HepG2 (cell line): ENCODE measurements at regions not wholly inside any gene's neighbourhood (a gene's known extent, or its start where the extent isn't known, plus 50 kb on each side); places are given as distances from the start of the nearest gene placed in this dataset.

Source experiments
- ATAC-seq: fragments of 200-7000 bp; cut with Tn5 transposase; 3 replicates; pipeline ENCODE4 v1.9.1; 2020; ENCODE audit warnings: mild to moderate bottlenecking, moderate library complexity
- BruUV-seq: library from RNA; stranded (reverse); fragments of 400-500 nt; replicated peaks from 2 replicates; lab custom pipeline; 2021; lab: Mats Ljungman, UMichigan
- CTCF ChIA-PET: fragments of 300-600 bp; formaldehyde crosslinking; extraction: SDS; loops from one replicate; lab custom pipeline; 2021; ENCODE audit warnings: low total read pairs, inconsistent platforms, low intra/inter-chr PET ratio; lab: Yijun Ruan, JAX
- POLR2A ChIA-PET: fragments of 350-600 bp; sonication (Branson Sonifier 250); formaldehyde crosslinking; loops from one replicate; lab custom pipeline; 2020; ENCODE audit warnings: antibody characterized with exemption, inconsistent platforms; lab: Yijun Ruan, JAX
- DNase-seq: peaks from one replicate; pipeline ENCODE4 v3.0.0-alpha.2; 2015; ENCODE audit warnings: low spot score
- FAIRE-seq: peaks from 3 replicates; lab custom pipeline; 2011; peaks lifted over from hg19 to GRCh38; lab: Jason Lieb, UNC
- H2AFZ ChIP-seq: one replicate; pipeline ENCODE4 v1.6.1; 2011; ENCODE audit warnings: low read length, inconsistent platforms
- H3K27ac ChIP-seq: fragments of 300-600 bp; 3 replicates; pipeline ENCODE4 v1.8.0; 2011; ENCODE audit warnings: mixed run types, mild to moderate bottlenecking, mixed read lengths, low read length, inconsistent platforms; ENCODE audit not compliant: insufficient read depth; ENCODE audit errors: extremely low read length
- H3K27me3 ChIP-seq, 2 experiments: fragments of 200-600 bp in 1 of 2; 2 replicates in 1 of 2; 3 replicates in 1 of 2; pipeline versions ENCODE4 v1.6.0 to v1.8.0; 2011; ENCODE audit warnings: low read length in 2 of 2, mild to moderate bottlenecking in 2 of 2, moderate library complexity in 2 of 2, inconsistent platforms in 1 of 2; ENCODE audit not compliant: insufficient read depth in 2 of 2, control insufficient read depth in 1 of 2
- H3K36me3 ChIP-seq, 2 experiments: fragments of 200-600 bp in 1 of 2; replicated peaks in 1 of 2; 2 replicates in 1 of 2; 3 replicates in 1 of 2; pipeline versions ENCODE4 v1.5.1 to v1.8.0; 2011; ENCODE audit warnings: low read length in 2 of 2, inconsistent platforms in 1 of 2; ENCODE audit not compliant: insufficient read depth in 2 of 2, control insufficient read depth in 1 of 2
- H3K4me1 ChIP-seq: 2 replicates; pipeline ENCODE4 v1.5.1; 2012; ENCODE audit warnings: low read length, inconsistent platforms; ENCODE audit not compliant: insufficient read depth
- H3K4me2 ChIP-seq: 2 replicates; pipeline ENCODE4 v1.6.0; 2011; ENCODE audit warnings: low read depth, low read length, inconsistent platforms
- H3K4me3 ChIP-seq, 3 experiments: fragments of 200-600 bp in 1 of 3; sonication (generic), shearing (Covaris generic) in 1 of 3; replicated peaks in 1 of 3; 2 replicates each; pipeline ENCODE4 v1.5.1; 2011 to 2016; ENCODE audit warnings: low read length in 3 of 3, inconsistent platforms in 2 of 3, low read depth in 2 of 3, mild to moderate bottlenecking in 2 of 3, control low read depth in 1 of 3, mixed read lengths in 1 of 3; ENCODE audit not compliant: insufficient read depth in 1 of 3
- H3K79me2 ChIP-seq: one replicate; pipeline ENCODE4 v1.6.1; 2011; ENCODE audit warnings: low read length, inconsistent platforms; ENCODE audit not compliant: insufficient read depth
- H3K9ac ChIP-seq: 2 replicates; pipeline ENCODE4 v1.6.0; 2011; ENCODE audit warnings: mild to moderate bottlenecking, low read depth, low read length, inconsistent platforms; ENCODE audit not compliant: insufficient read depth
- H3K9me3 ChIP-seq: 2 replicates; pipeline ENCODE4 v1.5.1; 2012; ENCODE audit warnings: mild to moderate bottlenecking, low read length
- H4K20me1 ChIP-seq: 2 replicates; pipeline ENCODE4 v1.6.0; 2011; ENCODE audit warnings: inconsistent platforms, mild to moderate bottlenecking, low read length, moderate library complexity; ENCODE audit not compliant: insufficient read depth
- ATF7 ChIP-seq, 2 experiments: fragments of 450-650 bp in 1 of 2; sonication (generic) in 1 of 2; formaldehyde crosslinking in 1 of 2; IDR thresholded peaks; 2 replicates each; pipeline versions ENCODE4 v1.4.0 to v1.6.1; 2016 to 2020; ENCODE audit warnings: antibody characterized with exemption in 1 of 2, mild to moderate bottlenecking in 1 of 2, missing genetic modification reagents in 1 of 2
- CREB1 ChIP-seq, 2 experiments: fragments of 450-650 bp in 1 of 2; IDR thresholded peaks; 2 replicates each; pipeline ENCODE4 v1.6.1; 2016 to 2017; ENCODE audit warnings: control low read depth in 1 of 2, mild to moderate bottlenecking in 1 of 2, missing compliant biosample characterization in 1 of 2, missing genetic modification characterization in 1 of 2
- GATA4 ChIP-seq: sonication (generic); IDR thresholded peaks from 2 replicates; pipeline ENCODE4 v1.6.1; 2016; ENCODE audit warnings: antibody characterized with exemption, low read depth, borderline replicate concordance
- HNRNPLL ChIP-seq: fragments of 200-400 bp; formaldehyde crosslinking; IDR thresholded peaks from 2 replicates; pipeline ENCODE4 v1.6.1; 2017; ENCODE audit warnings: mild to moderate bottlenecking, low read depth, low read length; ENCODE audit not compliant: poor library complexity, severe bottlenecking
- POLR2G ChIP-seq: fragments of 200-400 bp; formaldehyde crosslinking; IDR thresholded peaks from 2 replicates; pipeline ENCODE4 v1.6.1; 2018; ENCODE audit warnings: mild to moderate bottlenecking, low read depth, low read length, moderate library complexity
- REPIN1 ChIP-seq: sonication (generic); formaldehyde crosslinking; IDR thresholded peaks from 2 replicates; pipeline ENCODE4 v1.8.0; 2022; ENCODE audit warnings: missing genetic modification reagents, low read depth, mild to moderate bottlenecking, borderline replicate concordance
- SUZ12 ChIP-seq: fragments of 150-350 bp; IDR thresholded peaks from 2 replicates; pipeline ENCODE4 v1.6.1; 2014; ENCODE audit warnings: low read depth, low read length
- TBX2 ChIP-seq: sonication (generic); formaldehyde crosslinking; IDR thresholded peaks from 2 replicates; pipeline ENCODE4 v1.5.0; 2020; ENCODE audit warnings: missing genetic modification reagents, mild to moderate bottlenecking, borderline replicate concordance
- ZNF17 ChIP-seq: sonication (generic); formaldehyde crosslinking; IDR thresholded peaks from 2 replicates; pipeline ENCODE4 v1.5.0; 2020; ENCODE audit warnings: mild to moderate bottlenecking, missing genetic modification reagents
- ZNF557 ChIP-seq: sonication (generic); formaldehyde crosslinking; IDR thresholded peaks from 2 replicates; pipeline ENCODE4 v1.4.0; 2020; ENCODE audit warnings: missing genetic modification reagents
- ZNF652 ChIP-seq: IDR thresholded peaks from 2 replicates; pipeline ENCODE4 v1.6.1; 2016; ENCODE audit warnings: low read depth, borderline replicate concordance
- ZNF7 ChIP-seq: IDR thresholded peaks from 2 replicates; pipeline ENCODE4 v1.6.1; 2016; ENCODE audit warnings: missing biosample characterization, missing genetic modification reagents
- WGBS: methylation state at CpG from one replicate; pipeline ENCODE4 v1.1.6; 2017; ENCODE audit warnings: low lambda C conversion rate; 5-methylcytosine and 5-hydroxymethylcytosine counted together
- in situ Hi-C: cut with HindIII; loops from 2 replicates; pipeline ENCODE4 v1.10.0; 2017; ENCODE audit warnings: low pct_unique_long_range_greater_than_20kb; ENCODE audit not compliant: extremely low pct_ligation_motif_present
- intact Hi-C: fragments of 100-400 bp; cut with micrococcal nuclease; formaldehyde crosslinking; loops from one replicate; pipeline ENCODE4 v1.10.0; 2022; ENCODE audit not compliant: unreplicated experiment

DNA sequence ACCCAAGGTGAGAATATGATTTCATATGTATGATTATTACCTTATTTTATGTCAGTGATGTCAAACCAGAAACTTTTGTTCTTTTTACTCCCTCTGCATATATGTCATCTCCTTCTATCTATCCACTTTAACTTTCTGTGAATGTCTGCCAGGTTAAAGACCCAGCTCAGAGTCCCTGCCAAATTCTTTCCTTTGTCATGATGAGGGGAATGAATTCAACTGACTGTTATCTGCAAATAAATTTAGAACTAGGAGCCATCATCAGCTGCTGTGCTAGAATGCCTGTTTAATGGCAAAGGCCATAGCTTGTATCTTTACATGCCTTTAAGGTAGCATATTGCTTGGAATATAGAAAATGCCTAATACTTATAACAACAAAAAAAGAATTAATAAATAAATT is 815.6 kb upstream of the NEGR1 start (continued):
- TF ChIP-seq REPIN1 (no peak), ZNF17 (CRISPR knock-in tag) (no peak), ZNF652 (CRISPR knock-in tag) (no peak), ZNF557 (CRISPR knock-in tag) (no peak), POLR2G (no peak), SUZ12 (no peak), GATA4 (no peak), TBX2 (CRISPR knock-in tag) (no peak)
- TF ChIP-seq, all 625 proteins: peak for 0

DNA sequence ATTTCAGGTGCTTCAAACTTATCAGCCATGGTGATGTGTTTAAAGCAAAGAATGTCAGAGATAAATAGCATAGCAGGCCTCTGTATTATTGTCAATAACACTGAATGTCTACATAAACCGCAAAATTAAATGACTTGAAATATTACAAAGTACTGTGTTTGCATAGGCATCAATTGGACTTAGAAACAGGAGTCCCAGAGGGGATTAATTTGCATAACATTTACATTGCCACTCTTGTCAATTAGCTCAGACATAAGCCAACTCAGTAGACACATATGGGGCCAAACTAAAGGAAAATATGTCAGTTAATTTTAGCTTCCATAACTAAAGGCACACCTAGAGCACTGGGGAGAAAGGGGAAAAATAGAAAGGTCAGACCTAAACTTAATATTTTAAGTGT is 814.5 kb upstream of the NEGR1 start:
- in situ Hi-C loops = no loop called here
- FAIRE-seq = no peak

GRCh38 chr1:73092383-73092782 is 810.0 kb upstream of the NEGR1 start:
- DNase-seq (no peak), FAIRE-seq (no peak), ATAC-seq (no peak)
- H2AFZ ChIP-seq = no peak overlapping the region
- CTCF ChIA-PET = no interaction called here
- intact Hi-C loops (no loop called here), in situ Hi-C loops (no loop called here)
- no peaks in the 10 kb centered on the region for H3K79me2 ChIP-seq
- no peaks in the 10 kb centered on the region for H3K27me3 ChIP-seq
- H3K9me3 ChIP-seq = peaks cover 82% of the 10 kb centered on the region
- H3K36me3 ChIP-seq = no peaks in the 10 kb centered on the region
- no peak overlapping the region for H3K4me2 ChIP-seq
- POLR2A ChIA-PET = no interaction called here
- H3K27ac ChIP-seq = no peak overlapping the region
- H3K4me3 ChIP-seq = no peak overlapping the region
- H3K9ac ChIP-seq = no peak overlapping the region
- no TSS peak for BruUV-seq
- H4K20me1 ChIP-seq = no peaks in the 10 kb centered on the region
- no peaks in the 10 kb centered on the region for H3K4me1 ChIP-seq
- peak; percentile 88 for TF ChIP-seq ATF7 (IDR thresholded peaks at IDR 0.05)
- TF ChIP-seq ATF7 (CRISPR knock-in tag; IDR thresholded peaks at IDR 0.05) = no peak
- peak; percentile 58 for TF ChIP-seq CREB1 (IDR thresholded peaks at IDR 0.05)
- no peak for TF ChIP-seq CREB1 (CRISPR knock-in tag; IDR thresholded peaks at IDR 0.05)
- no peak for TF ChIP-seq HNRNPLL
- TF ChIP-seq, all 625 proteins: peak for 2

More for the DNA sequence above, 814.5 kb upstream of the NEGR1 start:
- H3K4me1 ChIP-seq = no peaks in the 10 kb centered on the region
- H3K79me2 ChIP-seq = no peaks in the 10 kb centered on the region
- CTCF ChIA-PET = no interaction called here
- H3K27ac ChIP-seq = no peak overlapping the region
- no peaks in the 10 kb centered on the region for H3K27me3 ChIP-seq
- POLR2A ChIA-PET = no interaction called here
- BruUV-seq = no TSS peak
- DNase-seq = no peak
- ATAC-seq = no peak
- no peaks in the 10 kb centered on the region for H3K36me3 ChIP-seq
- WGBS = 3% methylated on average over 1 of the region's 1 CpG
- peaks cover 77% of the 10 kb centered on the region for H3K9me3 ChIP-seq
- no peak for TF ChIP-seq ZNF7 (CRISPR knock-in tag)
- intact Hi-C loops = no loop called here
- no peak overlapping the region for H3K4me2 ChIP-seq
- H3K4me3 ChIP-seq = no peak overlapping the region
- no peak overlapping the region for H2AFZ ChIP-seq
- no peaks in the 10 kb centered on the region for H4K20me1 ChIP-seq
- H3K9ac ChIP-seq = no peak overlapping the region
